Osteoblast (primary cell): ENCODE measurements at regions not wholly inside any gene's neighbourhood (a gene's known extent, or its start where the extent isn't known, plus 50 kb on each side); places are given as distances from the start of the nearest gene placed in this dataset.

Experiments used
- DNase-seq: peaks from one replicate; pipeline ENCODE4 v3.0.0; 2011; ENCODE audit warnings: low spot score, mixed read lengths; ENCODE audit not compliant: insufficient read length; ENCODE audit errors: missing footprints
- H2AFZ ChIP-seq: 2 replicates; pipeline ENCODE4 v1.6.0; 2011; ENCODE audit warnings: mild to moderate bottlenecking, low read length
- H3K27ac ChIP-seq: 2 replicates; pipeline ENCODE4 v1.5.1; 2011; ENCODE audit warnings: mild to moderate bottlenecking, low read depth, low read length, moderate library complexity
- H3K27me3 ChIP-seq: 2 replicates; pipeline ENCODE4 v1.6.0; 2012; ENCODE audit warnings: mild to moderate bottlenecking, control low read depth, inconsistent platforms, low read length, moderate library complexity; ENCODE audit not compliant: insufficient read depth
- H3K36me3 ChIP-seq: 2 replicates; pipeline ENCODE4 v1.5.1; 2011; ENCODE audit warnings: mild to moderate bottlenecking, low read length, control low read depth, moderate library complexity; ENCODE audit not compliant: insufficient read depth
- H3K4me1 ChIP-seq: 2 replicates; pipeline ENCODE4 v1.5.1; 2011; ENCODE audit warnings: mild to moderate bottlenecking, low read length, control low read depth, moderate library complexity; ENCODE audit not compliant: insufficient read depth
- H3K4me2 ChIP-seq: 2 replicates; pipeline ENCODE4 v1.6.0; 2011; ENCODE audit warnings: mild to moderate bottlenecking, low read length; ENCODE audit not compliant: insufficient read depth
- H3K4me3 ChIP-seq: fragments of 200-600 bp; sonication (generic); 3 replicates; pipeline ENCODE4 v1.5.1; 2012; ENCODE audit warnings: mild to moderate bottlenecking, low read length, inconsistent platforms; ENCODE audit not compliant: insufficient read depth
- H3K79me2 ChIP-seq: 2 replicates; pipeline ENCODE4 v1.6.0; 2012; ENCODE audit warnings: mild to moderate bottlenecking, low read length, control low read depth, inconsistent platforms; ENCODE audit not compliant: insufficient read depth
- H3K9me3 ChIP-seq: 2 replicates; pipeline ENCODE4 v1.5.1; 2011; ENCODE audit warnings: low read depth, low read length, control low read depth
- H4K20me1 ChIP-seq: 2 replicates; pipeline ENCODE4 v1.6.0; 2012; ENCODE audit warnings: mild to moderate bottlenecking, low read length, control low read depth; ENCODE audit not compliant: insufficient read depth
- CTCF ChIP-seq: IDR thresholded peaks from 2 replicates; pipeline ENCODE4 v1.5.1; 2011; ENCODE audit warnings: mild to moderate bottlenecking, low read depth, low read length, moderate library complexity; ENCODE audit errors: extremely low read depth

- no peak overlapping the region for H2AFZ ChIP-seq
These were observed 550.2 kb downstream of the GBA3 start for GRCh38 chr4:23242962-23243361.

GRCh38 chr4:23241408-23241807 lies 548.7 kb downstream of the GBA3 start:
- H3K79me2 ChIP-seq: no peaks in the 10 kb centered on the region
- H2AFZ ChIP-seq: no peak overlapping the region
- DNase-seq: no peak
- no peak overlapping the region for H3K4me2 ChIP-seq
- no peaks in the 10 kb centered on the region for H3K4me1 ChIP-seq
- H3K4me3 ChIP-seq: no peak overlapping the region
- no peaks in the 10 kb centered on the region for H3K36me3 ChIP-seq
- TF ChIP-seq CTCF: no peak
- H3K9me3 ChIP-seq: no peaks in the 10 kb centered on the region
- no peaks in the 10 kb centered on the region for H4K20me1 ChIP-seq
- H3K27me3 ChIP-seq: no peaks in the 10 kb centered on the region
- H3K27ac ChIP-seq: no peak overlapping the region

More at GRCh38 chr4:23242962-23243361, 550.2 kb downstream of the GBA3 start:
- H4K20me1 ChIP-seq: no peaks in the 10 kb centered on the region
- H3K4me3 ChIP-seq: no peak overlapping the region
- no peaks in the 10 kb centered on the region for H3K9me3 ChIP-seq
- no peak for DNase-seq
- H3K27me3 ChIP-seq: no peaks in the 10 kb centered on the region
- no peak overlapping the region for H3K27ac ChIP-seq
- H3K36me3 ChIP-seq: no peaks in the 10 kb centered on the region
- no peak for TF ChIP-seq CTCF
- no peaks in the 10 kb centered on the region for H3K4me1 ChIP-seq
- no peak overlapping the region for H3K4me2 ChIP-seq
- H3K79me2 ChIP-seq: no peaks in the 10 kb centered on the region

- Histone ChIP-seq H3K9me3 (no peaks in the 10 kb centered on the region), H3K27ac (no peak overlapping the region), H3K4me1 (no peaks in the 10 kb centered on the region), H2AFZ (no peak overlapping the region), H3K27me3 (no peaks in the 10 kb centered on the region), H3K36me3 (no peaks in the 10 kb centered on the region), H3K79me2 (no peaks in the 10 kb centered on the region), H3K4me3 (no peak overlapping the region), H4K20me1 (no peaks in the 10 kb centered on the region), H3K4me2 (no peak overlapping the region)
- no peak for DNase-seq
- TF ChIP-seq CTCF: no peak
These were observed 546.1 kb downstream of the GBA3 start for GRCh38 chr4:23238848-23239247.

GRCh38 chr4:23237771-23238170 lies 545.0 kb downstream of the GBA3 start:
- TF ChIP-seq CTCF: no peak
- H3K79me2 ChIP-seq: no peaks in the 10 kb centered on the region
- H3K4me2 ChIP-seq: no peak overlapping the region
- no peaks in the 10 kb centered on the region for H3K9me3 ChIP-seq
- H3K4me3 ChIP-seq: no peak overlapping the region
- no peaks in the 10 kb centered on the region for H3K27me3 ChIP-seq
- no peaks in the 10 kb centered on the region for H3K36me3 ChIP-seq
- DNase-seq: no peak
- no peaks in the 10 kb centered on the region for H4K20me1 ChIP-seq
- H2AFZ ChIP-seq: no peak overlapping the region
- H3K27ac ChIP-seq: no peak overlapping the region
- H3K4me1 ChIP-seq: no peaks in the 10 kb centered on the region
